Smooth muscle cell (in vitro differentiated cells): ENCODE measurements at regions not wholly inside any gene's neighbourhood (a gene's known extent, or its start where the extent isn't known, plus 50 kb on each side); places are given as distances from the start of the nearest gene placed in this dataset.
"Not testable (repeated sequence)": the region's sequence is repeated elsewhere in the genome, so short reads cannot be mapped to it uniquely, and the experiment has no call there.

Experiments
- DNase-seq: peaks from one replicate; lab custom pipeline; 2025; ENCODE audit not compliant: unreplicated experiment; lab: John Stamatoyannopoulos, UW
- H2AFZ ChIP-seq: fragments of 200-600 bp; sonication (generic); 2 replicates; pipeline ENCODE4 v1.6.0; 2016; ENCODE audit warnings: antibody characterized with exemption, low read depth, mild to moderate bottlenecking
- H3F3A ChIP-seq: fragments of 200-600 bp; sonication (generic); 2 replicates; pipeline ENCODE4 v1.6.0; 2017; ENCODE audit warnings: antibody characterized with exemption, low read depth
- H3K27ac ChIP-seq: fragments of 200-600 bp; sonication (generic); 2 replicates; pipeline ENCODE4 v1.5.1; 2016; ENCODE audit warnings: low read depth, mild to moderate bottlenecking
- H3K27me3 ChIP-seq: fragments of 200-600 bp; sonication (generic); 2 replicates; pipeline ENCODE4 v1.6.1; 2016; ENCODE audit warnings: low read depth, mild to moderate bottlenecking
- H3K36me3 ChIP-seq: fragments of 200-600 bp; sonication (generic); 2 replicates; pipeline ENCODE4 v1.5.1; 2016; ENCODE audit warnings: low read depth
- H3K4me1 ChIP-seq: fragments of 200-600 bp; sonication (generic); 2 replicates; pipeline ENCODE4 v1.5.1; 2016; ENCODE audit warnings: low read depth
- H3K4me2 ChIP-seq: fragments of 200-600 bp; sonication (generic); 2 replicates; pipeline ENCODE4 v1.6.0; 2016; ENCODE audit warnings: mild to moderate bottlenecking
- H3K4me3 ChIP-seq: fragments of 200-600 bp; sonication (generic); 2 replicates; pipeline ENCODE4 v1.5.1; 2016; ENCODE audit warnings: mild to moderate bottlenecking
- H3K79me2 ChIP-seq: fragments of 200-600 bp; sonication (generic); 2 replicates; pipeline ENCODE4 v1.6.0; 2016; ENCODE audit warnings: low read depth, mild to moderate bottlenecking
- H3K9ac ChIP-seq: fragments of 200-600 bp; sonication (generic); 2 replicates; pipeline ENCODE4 v1.6.0; 2016; ENCODE audit warnings: low read depth
- H3K9me3 ChIP-seq: fragments of 200-600 bp; sonication (generic); replicated peaks from 2 replicates; pipeline ENCODE4 v1.5.1; 2016; ENCODE audit warnings: low read depth
- H4K20me1 ChIP-seq: fragments of 200-600 bp; sonication (generic); 2 replicates; pipeline ENCODE4 v1.6.0; 2016; ENCODE audit warnings: low read depth
- WGBS: methylation state at CpG from one replicate; pipeline ENCODE4 v1.1.7; 2016; ENCODE audit warnings: low lambda C conversion rate; 5-methylcytosine and 5-hydroxymethylcytosine counted together
- TF ChIP-seq, protein P1 (sequence below): fragments of 200-600 bp; sonication (generic); IDR thresholded peaks from 2 replicates; pipeline ENCODE4 v1.5.1; 2017; ENCODE audit warnings: borderline replicate concordance, mild to moderate bottlenecking, antibody characterized with exemption; ENCODE audit not compliant: insufficient read depth, poor library complexity, severe bottlenecking

DNA sequence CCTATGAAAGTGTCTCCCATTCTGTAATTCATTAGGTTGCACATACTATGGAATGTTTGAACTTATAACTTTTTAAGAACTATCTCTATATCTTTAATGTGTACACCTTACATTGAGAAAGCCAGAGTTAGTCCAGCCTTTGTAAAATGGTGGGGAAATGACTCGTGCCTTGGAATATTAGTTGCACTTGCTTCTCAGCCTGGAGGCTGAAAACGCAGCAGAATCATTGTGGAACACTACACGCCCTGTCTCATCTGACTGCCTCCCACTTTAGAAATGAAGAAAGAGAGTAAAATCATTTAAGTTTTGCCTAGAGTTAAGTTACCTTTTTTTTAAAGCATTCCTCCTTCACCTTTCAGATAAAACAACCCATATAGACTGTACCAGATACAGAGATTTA lies 90.7 kb upstream of the WSB1 start:
- Histone ChIP-seq H3K9ac (no peak overlapping the region), H3K36me3 (no peaks in the 10 kb centered on the region), H3K27ac (no peak overlapping the region), H3K4me2 (no peak overlapping the region), H4K20me1 (no peaks in the 10 kb centered on the region), H3K27me3 (no peaks in the 10 kb centered on the region), H3K4me3 (no peak overlapping the region), H3F3A (no peaks in the 10 kb centered on the region), H2AFZ (no peak overlapping the region), H3K4me1 (no peaks in the 10 kb centered on the region), H3K79me2 (no peaks in the 10 kb centered on the region), H3K9me3 (no peaks in the 10 kb centered on the region)
- DNase-seq = no peak
- 52% methylated on average over 3 of the region's 3 CpGs for WGBS
- TF ChIP-seq, protein P1, sequence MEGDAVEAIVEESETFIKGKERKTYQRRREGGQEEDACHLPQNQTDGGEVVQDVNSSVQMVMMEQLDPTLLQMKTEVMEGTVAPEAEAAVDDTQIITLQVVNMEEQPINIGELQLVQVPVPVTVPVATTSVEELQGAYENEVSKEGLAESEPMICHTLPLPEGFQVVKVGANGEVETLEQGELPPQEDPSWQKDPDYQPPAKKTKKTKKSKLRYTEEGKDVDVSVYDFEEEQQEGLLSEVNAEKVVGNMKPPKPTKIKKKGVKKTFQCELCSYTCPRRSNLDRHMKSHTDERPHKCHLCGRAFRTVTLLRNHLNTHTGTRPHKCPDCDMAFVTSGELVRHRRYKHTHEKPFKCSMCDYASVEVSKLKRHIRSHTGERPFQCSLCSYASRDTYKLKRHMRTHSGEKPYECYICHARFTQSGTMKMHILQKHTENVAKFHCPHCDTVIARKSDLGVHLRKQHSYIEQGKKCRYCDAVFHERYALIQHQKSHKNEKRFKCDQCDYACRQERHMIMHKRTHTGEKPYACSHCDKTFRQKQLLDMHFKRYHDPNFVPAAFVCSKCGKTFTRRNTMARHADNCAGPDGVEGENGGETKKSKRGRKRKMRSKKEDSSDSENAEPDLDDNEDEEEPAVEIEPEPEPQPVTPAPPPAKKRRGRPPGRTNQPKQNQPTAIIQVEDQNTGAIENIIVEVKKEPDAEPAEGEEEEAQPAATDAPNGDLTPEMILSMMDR = no peak

DNA sequence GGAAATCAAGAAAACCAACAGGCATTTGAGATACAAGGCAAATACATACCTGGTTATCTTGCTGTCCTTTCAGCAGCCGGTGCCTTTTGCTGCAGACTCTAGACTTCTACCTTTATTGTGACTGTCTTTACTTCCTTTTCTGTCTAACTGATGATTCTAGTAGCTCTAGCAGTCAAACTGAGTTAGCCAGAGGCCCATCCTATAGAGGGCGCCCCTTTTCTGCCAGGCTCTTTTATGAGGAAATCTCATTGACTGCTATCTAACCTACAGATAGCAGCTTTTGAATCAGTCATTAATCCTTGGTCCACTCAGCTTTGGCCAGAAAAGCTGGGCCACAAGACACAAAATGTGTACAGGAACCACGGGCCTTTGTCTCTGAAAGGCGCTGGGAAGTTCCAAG lies 87.5 kb upstream of the WSB1 start:
- no peaks in the 10 kb centered on the region for H3K4me1 ChIP-seq
- no peak overlapping the region for H3K4me3 ChIP-seq
- H4K20me1 ChIP-seq = no peaks in the 10 kb centered on the region
- TF ChIP-seq, protein P1 = no peak
- no peak overlapping the region for H2AFZ ChIP-seq
- no peaks in the 10 kb centered on the region for H3K27me3 ChIP-seq
- no peaks in the 10 kb centered on the region for H3K79me2 ChIP-seq
- DNase-seq = no peak
- no peak overlapping the region for H3K27ac ChIP-seq
- no peaks in the 10 kb centered on the region for H3F3A ChIP-seq
- 53% methylated on average over 4 of the region's 4 CpGs for WGBS
- H3K9me3 ChIP-seq = no peaks in the 10 kb centered on the region
- H3K36me3 ChIP-seq = no peaks in the 10 kb centered on the region
- no peak overlapping the region for H3K4me2 ChIP-seq
- no peak overlapping the region for H3K9ac ChIP-seq

DNA sequence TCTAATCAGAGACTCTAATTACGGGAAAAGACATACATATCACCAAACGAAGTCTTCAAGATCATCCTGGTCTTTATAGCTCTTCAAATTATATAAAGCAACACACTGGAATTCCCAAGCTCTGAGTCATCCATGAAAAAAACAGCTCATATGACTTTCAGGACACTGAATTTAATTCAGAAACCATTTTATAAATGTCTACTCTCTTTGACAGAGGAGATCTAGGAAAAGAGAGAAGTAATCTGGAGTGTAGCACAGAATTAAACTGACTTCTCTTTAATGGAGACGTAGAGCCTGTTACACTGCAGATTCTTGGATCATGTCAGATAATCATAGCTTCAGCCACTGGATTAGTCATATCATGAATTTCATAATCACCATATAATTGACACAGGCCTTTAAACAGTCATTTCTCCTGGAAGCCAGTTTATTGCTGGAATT lies 86.8 kb upstream of the WSB1 start:
- Histone ChIP-seq H3K4me1 (no peaks in the 10 kb centered on the region), H3K27ac (no peak overlapping the region), H4K20me1 (no peaks in the 10 kb centered on the region), H2AFZ (no peak overlapping the region), H3K9ac (no peak overlapping the region), H3K36me3 (no peaks in the 10 kb centered on the region), H3K4me2 (no peak overlapping the region), H3F3A (no peaks in the 10 kb centered on the region), H3K79me2 (no peaks in the 10 kb centered on the region), H3K9me3 (no peaks in the 10 kb centered on the region), H3K4me3 (no peak overlapping the region), H3K27me3 (no peaks in the 10 kb centered on the region)
- no peak for DNase-seq
- 54% methylated on average over 3 of the region's 3 CpGs for WGBS
- TF ChIP-seq, protein P1 = no peak

DNA sequence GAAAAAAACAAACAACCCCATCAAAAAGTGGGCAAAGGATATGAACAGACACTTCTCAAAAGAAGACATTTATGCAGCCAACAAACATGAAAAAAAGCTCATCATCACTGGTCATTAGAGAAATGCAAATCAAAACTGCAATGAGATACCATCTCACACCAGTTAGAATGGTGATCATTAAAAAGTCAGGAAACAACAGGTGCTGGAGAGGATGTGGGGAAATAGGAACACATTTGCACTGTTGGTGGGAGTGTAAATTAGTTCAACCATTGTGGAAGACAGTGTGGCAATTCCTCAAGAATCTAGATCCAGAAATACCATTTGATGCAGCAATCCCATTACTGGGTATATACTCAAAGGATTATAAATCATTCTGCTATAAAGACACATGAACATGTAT lies 85.5 kb upstream of the WSB1 start:
- H3K27ac ChIP-seq, H3K27me3 ChIP-seq, H3F3A ChIP-seq, H3K36me3 ChIP-seq, H3K4me1 ChIP-seq, H4K20me1 ChIP-seq, H3K4me3 ChIP-seq, H3K79me2 ChIP-seq, H2AFZ ChIP-seq, DNase-seq, H3K9ac ChIP-seq, H3K9me3 ChIP-seq, H3K4me2 ChIP-seq: not testable (repeated sequence)
